H1 (cell line): ENCODE measurements at regions not wholly inside any gene's neighbourhood (a gene's known extent, or its start where the extent isn't known, plus 50 kb on each side); places are given as distances from the start of the nearest gene placed in this dataset.

Source experiments
- CTCF ChIA-PET: fragments of 300-600 bp; sonication (Branson Sonifier 250); formaldehyde crosslinking; loops from one replicate; lab custom pipeline; 2021; ENCODE audit not compliant: partially characterized antibody; lab: Charles Lee
- POLR2A ChIA-PET: fragments of 300-600 bp; sonication (Branson Sonifier 250); formaldehyde crosslinking; loops from one replicate; lab custom pipeline; 2021; ENCODE audit warnings: inconsistent platforms; ENCODE audit not compliant: partially characterized antibody; lab: Charles Lee
- DNase-seq, 2 experiments: peaks; one replicate each; pipeline versions ENCODE4 v3.0.0 to v3.0.0-alpha.2; 2010 to 2022; ENCODE audit warnings: low spot score in 2 of 2, low read depth in 1 of 2, mixed read lengths in 1 of 2
- FAIRE-seq: peaks from 2 replicates; lab custom pipeline; 2011; peaks lifted over from hg19 to GRCh38; lab: Jason Lieb, UNC
- H2AFZ ChIP-seq: 2 replicates; pipeline ENCODE4 v1.8.1; 2012; ENCODE audit warnings: low read length, inconsistent platforms
- H2AK5ac ChIP-seq: 2 replicates; pipeline ENCODE4 v1.6.1; 2013; ENCODE audit warnings: low read depth, low read length
- H2BK120ac ChIP-seq: replicated peaks from 2 replicates; pipeline ENCODE3; 2013; ENCODE audit warnings: low read depth, low read length, inconsistent platforms
- H2BK12ac ChIP-seq: 2 replicates; pipeline ENCODE4 v1.6.1; 2013; ENCODE audit warnings: low read depth, low read length
- H2BK15ac ChIP-seq: 2 replicates; pipeline ENCODE4 v1.6.1; 2013; ENCODE audit warnings: low read length
- H2BK20ac ChIP-seq: 2 replicates; pipeline ENCODE4 v1.6.1; 2013; ENCODE audit warnings: low read length
- H2BK5ac ChIP-seq: 2 replicates; pipeline ENCODE4 v1.6.1; 2013; ENCODE audit warnings: low read depth, low read length
- H3K14ac ChIP-seq: 2 replicates; pipeline ENCODE4 v1.6.1; 2013; ENCODE audit warnings: inconsistent platforms; ENCODE audit not compliant: insufficient read length
- H3K18ac ChIP-seq: 2 replicates; pipeline ENCODE4 v1.6.1; 2013; ENCODE audit warnings: low read length; ENCODE audit errors: extremely low read depth
- H3K23ac ChIP-seq: 2 replicates; pipeline ENCODE4 v1.6.1; 2013; ENCODE audit warnings: inconsistent platforms; ENCODE audit not compliant: insufficient read length
- H3K23me2 ChIP-seq: 2 replicates; pipeline ENCODE4 v1.6.1; 2013; ENCODE audit warnings: low read depth, low read length
- H3K27ac ChIP-seq: 2 replicates; pipeline ENCODE4 v1.6.1; 2011; ENCODE audit warnings: low read depth, low read length, inconsistent platforms
- H3K27me3 ChIP-seq, 4 experiments: replicated peaks in 1 of 4; 1 replicate in 1 of 4; 2 replicates in 3 of 4; pipeline versions ENCODE4 v1.6.1 to v1.8.1; 2011 to 2013; ENCODE audit warnings: low read length in 3 of 4, mild to moderate bottlenecking in 3 of 4, inconsistent platforms in 2 of 4, mixed read lengths in 2 of 4, moderate library complexity in 1 of 4; ENCODE audit not compliant: control insufficient read depth in 3 of 4, insufficient read depth in 3 of 4; ENCODE audit errors: extremely low read depth in 1 of 4
- H3K36me3 ChIP-seq, 4 experiments: 2 replicates each; pipeline versions ENCODE4 v1.6.1 to v1.8.1; 2011 to 2013; ENCODE audit warnings: mild to moderate bottlenecking in 4 of 4, low read length in 3 of 4, moderate library complexity in 2 of 4, control low read depth in 1 of 4, inconsistent platforms in 1 of 4; ENCODE audit not compliant: insufficient read depth in 4 of 4, control insufficient read depth in 2 of 4
- H3K4ac ChIP-seq: replicated peaks from 2 replicates; pipeline ENCODE3; 2013; ENCODE audit warnings: low read length, low read depth, mixed read lengths, inconsistent platforms; ENCODE audit not compliant: insufficient read length
- H3K4me1 ChIP-seq, 4 experiments: replicated peaks in 1 of 4; 1 replicate in 1 of 4; 2 replicates in 3 of 4; pipeline versions ENCODE4 v1.6.1 to v1.8.1; 2011 to 2013; ENCODE audit warnings: low read length in 3 of 4, inconsistent platforms in 2 of 4, mixed read lengths in 1 of 4; ENCODE audit not compliant: insufficient read depth in 4 of 4, control insufficient read depth in 3 of 4
- H3K4me2 ChIP-seq, 2 experiments: 2 replicates each; pipeline versions ENCODE4 v1.6.1 to v1.8.1; 2011 to 2013; ENCODE audit warnings: low read depth in 2 of 2, low read length in 2 of 2, control low read depth in 1 of 2, inconsistent platforms in 1 of 2, mild to moderate bottlenecking in 1 of 2; ENCODE audit not compliant: insufficient read depth in 1 of 2
- H3K4me3 ChIP-seq, 4 experiments: fragments of 200-600, 300-600 bp in 1 of 4; sonication (generic), shearing (Covaris generic), sonication (Bioruptor Twin) in 1 of 4; 2 replicates each; pipeline versions ENCODE4 v1.5.1 to v1.8.1; 2011 to 2016; ENCODE audit warnings: low read length in 4 of 4, low read depth in 3 of 4, control low read depth in 2 of 4, inconsistent platforms in 2 of 4, mild to moderate bottlenecking in 2 of 4, mixed read lengths in 1 of 4, moderate library complexity in 1 of 4; ENCODE audit not compliant: insufficient read depth in 2 of 4; ENCODE audit errors: extremely low read depth in 1 of 4
- H3K56ac ChIP-seq: replicated peaks from 2 replicates; pipeline ENCODE3; 2013; ENCODE audit warnings: low read depth, mild to moderate bottlenecking, mixed read lengths, low read length, inconsistent platforms; ENCODE audit not compliant: insufficient read length
- H3K79me1 ChIP-seq: 2 replicates; pipeline ENCODE4 v1.6.1; 2013; ENCODE audit warnings: low read depth, low read length, control low read depth
- H3K79me2 ChIP-seq, 2 experiments: 2 replicates each; pipeline versions ENCODE4 v1.6.1 to v1.8.1; 2012 to 2013; ENCODE audit warnings: low read length in 2 of 2, mild to moderate bottlenecking in 2 of 2, inconsistent platforms in 1 of 2; ENCODE audit not compliant: insufficient read depth in 2 of 2, control insufficient read depth in 1 of 2
- H3K9ac ChIP-seq, 4 experiments: replicated peaks in 1 of 4; 1 replicate in 1 of 4; 2 replicates in 3 of 4; pipeline versions ENCODE4 v1.6.1 to v1.8.1; 2011 to 2013; ENCODE audit warnings: low read depth in 3 of 4, low read length in 3 of 4, control low read depth in 2 of 4, mild to moderate bottlenecking in 2 of 4, moderate library complexity in 2 of 4, inconsistent platforms in 1 of 4; ENCODE audit errors: extremely low read depth in 1 of 4
- H3K9me3 ChIP-seq, 2 experiments: 2 replicates each; pipeline versions ENCODE4 v1.6.1 to v1.8.1; 2012 to 2013; ENCODE audit warnings: mild to moderate bottlenecking in 2 of 2, moderate library complexity in 2 of 2, control low read depth in 1 of 2, inconsistent platforms in 1 of 2, low read depth in 1 of 2, low read length in 1 of 2, mixed read lengths in 1 of 2; ENCODE audit not compliant: insufficient read depth in 2 of 2
- H4K20me1 ChIP-seq, 2 experiments: replicated peaks in 1 of 2; 2 replicates each; pipeline versions ENCODE3 to v1.8.1; 2011 to 2013; ENCODE audit warnings: inconsistent platforms in 2 of 2, low read length in 2 of 2, mild to moderate bottlenecking in 1 of 2; ENCODE audit not compliant: insufficient read depth in 2 of 2, control insufficient read depth in 1 of 2
- H4K5ac ChIP-seq: 2 replicates; pipeline ENCODE4 v1.6.1; 2013; ENCODE audit warnings: low read length, low read depth, mixed read lengths, inconsistent platforms; ENCODE audit not compliant: insufficient read length
- H4K8ac ChIP-seq: 2 replicates; pipeline ENCODE4 v1.8.0; 2013; ENCODE audit warnings: mild to moderate bottlenecking, moderate library complexity, low read length, inconsistent platforms; ENCODE audit not compliant: insufficient read depth; ENCODE audit errors: extremely low read depth
- H4K91ac ChIP-seq: replicated peaks from 2 replicates; pipeline ENCODE3; 2013; ENCODE audit warnings: low read length, mixed read lengths, inconsistent platforms; ENCODE audit not compliant: insufficient read length
- CBX5 ChIP-seq: fragments of 300-800, 300-1000 bp; sonication (generic); IDR thresholded peaks from 2 replicates; pipeline ENCODE4 v1.7.1; 2016; ENCODE audit warnings: antibody characterized with exemption, low read length, low read depth
- CBX8 ChIP-seq: fragments of 300-800, 300-1000 bp; sonication (generic); IDR thresholded peaks from 2 replicates; pipeline ENCODE4 v1.7.1; 2016; ENCODE audit warnings: low read depth, low read length, borderline replicate concordance
- POLR2A ChIP-seq, 2 experiments: IDR thresholded peaks; 1 replicate in 1 of 2; 2 replicates in 1 of 2; pipeline ENCODE4 v1.6.1; 2011; ENCODE audit warnings: low read depth in 2 of 2, low read length in 2 of 2, mild to moderate bottlenecking in 2 of 2; ENCODE audit errors: control extremely low read depth in 1 of 2
- RAD21 ChIP-seq, 2 experiments: IDR thresholded peaks in 1 of 2; conservative IDR thresholded peaks in 1 of 2; 2 replicates each; pipeline ENCODE4 v1.6.1; 2011; ENCODE audit warnings: low read depth in 2 of 2, low read length in 2 of 2, improper control_type of control experiment in 1 of 2, inconsistent platforms in 1 of 2, mild to moderate bottlenecking in 1 of 2, moderate library complexity in 1 of 2
- RFX5 ChIP-seq: IDR thresholded peaks from 2 replicates; pipeline ENCODE4 v1.6.1; 2011; ENCODE audit warnings: low read depth, low read length, improper control_type of control experiment, borderline replicate concordance
- TCF12 ChIP-seq: IDR thresholded peaks from 2 replicates; pipeline ENCODE4 v1.6.1; 2011; ENCODE audit warnings: low read depth, mild to moderate bottlenecking, low read length
- WGBS, 2 experiments: shearing (Covaris generic) in 1 of 2; methylation state at CpG; one replicate each; pipeline versions ENCODE4 v1.1.6 to v1.1.7; 2013 to 2015; ENCODE audit warnings: low lambda C conversion rate in 2 of 2, mixed read lengths in 2 of 2, inconsistent platforms in 1 of 2, low coverage in 1 of 2, missing lambda C conversion rate in 1 of 2; ENCODE audit not compliant: insufficient replicate concordance in 2 of 2, insufficient coverage in 1 of 2, insufficient read length in 1 of 2; ENCODE audit errors: extremely low coverage in 1 of 2, missing lambda C conversion rate in 1 of 2; 5-methylcytosine and 5-hydroxymethylcytosine counted together

DNA sequence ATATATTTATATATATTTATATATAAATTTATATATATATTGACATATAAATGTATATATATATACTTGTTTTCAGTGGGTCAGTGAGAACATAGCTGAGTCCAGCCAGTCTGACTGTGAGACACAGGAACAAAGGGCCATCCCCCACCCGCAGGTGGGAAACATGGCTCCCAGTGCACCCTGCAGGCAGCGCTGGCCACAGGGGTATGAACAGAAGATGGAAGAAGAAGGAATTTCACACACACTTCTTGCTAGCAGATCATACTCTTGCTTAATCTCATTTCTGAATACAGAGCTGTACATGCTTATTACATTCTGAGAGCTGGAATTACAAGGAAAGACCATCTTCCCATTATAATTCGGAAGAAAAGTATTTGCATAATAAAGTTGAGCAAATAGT, 595.4 kb downstream of the IRX1 start:
- no peak overlapping the region for H3K56ac ChIP-seq
- DNase-seq (no peak), FAIRE-seq (no peak)
- H3K18ac ChIP-seq: no peak overlapping the region
- no peak overlapping the region for H3K4ac ChIP-seq
- no peak overlapping the region for H3K27ac ChIP-seq
- peaks cover 0 to 7% (median 0%) of the 10 kb centered on the region in 4 experiments; a peak in 2 of 7 replicates for H3K4me1 ChIP-seq
- H3K79me1 ChIP-seq: no peaks in the 10 kb centered on the region
- no peak overlapping the region for H2BK120ac ChIP-seq
- no peaks in the 10 kb centered on the region for H3K79me2 ChIP-seq
- ChIA-PET CTCF (no interaction called here), POLR2A (no interaction called here)
- no peak overlapping the region for H3K23ac ChIP-seq
- no peak overlapping the region for H2BK12ac ChIP-seq
- 90% methylated on average over 3 of the region's 3 CpGs; no CpG with 5 or more reads in 1 of the 2 experiments for WGBS, 2 experiments
- H4K8ac ChIP-seq: no peak overlapping the region
- H4K20me1 ChIP-seq: no peaks in the 10 kb centered on the region
- H3K9ac ChIP-seq: no peak overlapping the region
- H2BK5ac ChIP-seq: no peak overlapping the region
- no peaks in the 10 kb centered on the region for H3K23me2 ChIP-seq
- no peak overlapping the region for H3K14ac ChIP-seq
- no peaks in the 10 kb centered on the region for H3K27me3 ChIP-seq
- no peak overlapping the region for H2BK20ac ChIP-seq
- H2BK15ac ChIP-seq: no peak overlapping the region
- H3K4me3 ChIP-seq: no peak overlapping the region
- no peak overlapping the region for H4K5ac ChIP-seq
- H2AK5ac ChIP-seq: no peak overlapping the region
- no peak overlapping the region for H3K4me2 ChIP-seq
- peaks cover 0 to 2% of the 10 kb centered on the region in 2 experiments; a peak in 1 of 4 replicates for H3K9me3 ChIP-seq
- TF ChIP-seq CBX5 (no peak), RFX5 (no peak), CBX8 (no peak), RAD21 (IDR thresholded peaks at IDR 0.05 in 1 of 2, conservative IDR thresholded peaks at IDR 0.05 in 1 of 2; ENCODE audit: low read depth in 2 of 2, low read length in 2 of 2) (no peak), POLR2A (IDR thresholded peaks at IDR 0.05; ENCODE audit: control extremely low read depth in 1 of 2, low read depth in 2 of 2, low read length in 2 of 2) (no peak), TCF12 (no peak)
- H4K91ac ChIP-seq: no peak overlapping the region
- no peak overlapping the region for H2AFZ ChIP-seq
- H3K36me3 ChIP-seq: no peaks in the 10 kb centered on the region
